HT1080 (cell line): ENCODE measurements at regions not wholly inside any gene's neighbourhood (a gene's known extent, or its start where the extent isn't known, plus 50 kb on each side); places are given as distances from the start of the nearest gene placed in this dataset.
A peak's percentile ranks its signal among the peaks of the same experiment; 100 is the strongest.

Source experiments
- DNase-seq: peaks from one replicate; pipeline ENCODE4 v3.0.0-alpha.2; 2015; ENCODE audit warnings: low read depth

DNA sequence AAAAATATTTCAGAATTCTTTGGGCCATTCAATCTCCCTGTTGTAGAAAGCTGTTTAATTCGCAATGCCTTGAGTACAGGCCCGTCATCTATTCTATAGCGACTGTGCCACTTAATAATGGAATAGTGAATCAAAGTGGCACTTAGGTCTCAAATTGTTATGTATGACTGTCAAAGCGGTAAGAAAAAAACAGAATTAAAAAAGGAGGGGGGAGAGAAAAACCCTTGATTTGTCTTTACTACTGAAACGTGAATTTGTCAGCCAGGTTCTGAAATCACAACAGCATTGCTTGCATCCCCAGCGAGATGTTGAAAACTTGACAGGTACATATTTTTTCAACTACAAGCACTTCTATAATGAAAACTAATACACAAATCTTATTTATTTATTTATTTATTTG, 320.9 kb downstream of the TFEC start:
- no peak for DNase-seq

DNA sequence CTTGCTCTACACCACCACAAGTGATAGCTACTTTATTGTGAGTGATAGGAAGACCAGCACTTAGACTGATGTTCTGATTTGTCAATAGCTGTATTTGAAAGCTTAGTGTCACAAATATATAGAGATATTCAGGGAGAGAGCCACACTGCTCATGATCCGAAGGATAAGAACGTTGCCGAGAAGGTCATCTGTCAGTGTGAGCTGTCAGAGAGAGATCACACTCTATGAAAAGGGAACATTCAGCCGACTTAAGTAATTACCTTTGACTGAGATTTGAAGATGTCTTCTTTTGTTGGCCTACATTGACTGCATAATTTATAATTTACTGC, 322.6 kb downstream of the TFEC start:
- DNase-seq, result no peak

DNA sequence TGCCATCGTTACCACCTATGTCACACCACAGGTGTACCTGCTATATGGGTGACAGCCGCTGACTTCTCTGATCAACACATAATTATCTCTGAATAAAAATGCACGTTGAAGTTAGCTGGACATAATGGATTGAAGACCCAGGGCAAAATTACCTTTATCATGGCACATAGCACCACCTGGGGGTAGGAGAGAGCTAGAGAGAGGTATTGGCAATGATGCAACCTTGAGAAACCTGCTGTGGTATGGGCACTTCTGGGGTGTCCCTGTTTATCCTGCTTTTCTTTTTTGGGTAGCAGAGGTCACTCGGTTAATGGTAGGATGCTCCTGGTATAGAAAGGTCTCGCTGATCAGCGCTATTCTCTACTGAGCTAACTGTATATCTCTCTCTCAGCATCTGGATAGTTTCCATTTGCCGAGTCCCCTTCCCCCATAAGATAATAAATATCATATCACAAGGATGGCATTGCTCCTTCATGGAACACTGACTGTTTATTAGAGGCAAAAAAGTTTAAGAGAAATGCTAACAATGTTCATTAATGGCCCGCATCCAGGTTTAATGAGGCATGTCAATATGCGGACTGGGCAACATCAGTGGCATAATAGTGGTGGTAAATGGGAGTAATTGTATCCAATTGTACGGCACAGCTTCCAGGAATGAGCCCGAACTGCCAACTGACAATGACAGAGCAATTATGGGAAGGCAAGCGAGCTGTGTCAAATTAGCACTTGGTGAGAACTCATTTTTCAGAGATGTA, 323.1 kb downstream of the TFEC start:
- peak; percentile 2 for DNase-seq

DNA sequence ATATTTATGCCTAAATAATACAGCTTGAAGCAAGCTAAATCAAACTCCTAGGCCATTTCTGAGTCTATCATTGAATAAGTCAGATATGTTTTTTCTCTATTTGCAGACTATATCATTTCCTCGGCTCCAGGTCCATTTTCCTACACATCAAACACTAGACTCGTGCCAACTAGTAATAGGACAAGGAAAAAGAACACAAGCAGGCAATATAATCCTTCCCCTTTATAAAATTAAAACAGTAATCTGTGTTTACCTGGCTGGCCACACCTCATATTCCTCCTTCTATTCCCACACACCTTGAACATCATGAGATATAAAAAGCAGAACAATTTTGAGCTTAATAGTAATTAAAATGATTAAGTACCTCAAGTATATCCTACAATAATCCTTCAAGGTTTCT, 325.7 kb downstream of the TFEC start:
- DNase-seq, result no peak

DNA sequence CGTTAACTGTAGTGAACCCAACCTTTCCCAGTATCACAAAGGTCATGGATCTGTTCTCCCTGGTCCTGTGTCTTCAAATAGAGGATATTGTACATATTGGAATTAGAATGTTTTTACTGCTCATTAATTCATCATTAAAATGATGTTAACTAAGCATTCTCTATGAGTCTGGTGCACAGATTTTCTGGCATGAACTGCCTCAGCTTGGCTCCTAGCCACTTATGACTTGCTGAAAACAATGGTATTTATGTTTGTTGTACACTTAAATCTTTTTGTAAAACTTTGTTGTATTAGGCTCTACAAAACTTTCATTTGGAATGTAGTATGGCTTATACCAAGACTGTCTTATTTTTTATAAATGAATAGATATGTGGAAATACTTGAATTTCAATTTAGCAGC, 329.4 kb downstream of the TFEC start:
- no peak for DNase-seq

DNA sequence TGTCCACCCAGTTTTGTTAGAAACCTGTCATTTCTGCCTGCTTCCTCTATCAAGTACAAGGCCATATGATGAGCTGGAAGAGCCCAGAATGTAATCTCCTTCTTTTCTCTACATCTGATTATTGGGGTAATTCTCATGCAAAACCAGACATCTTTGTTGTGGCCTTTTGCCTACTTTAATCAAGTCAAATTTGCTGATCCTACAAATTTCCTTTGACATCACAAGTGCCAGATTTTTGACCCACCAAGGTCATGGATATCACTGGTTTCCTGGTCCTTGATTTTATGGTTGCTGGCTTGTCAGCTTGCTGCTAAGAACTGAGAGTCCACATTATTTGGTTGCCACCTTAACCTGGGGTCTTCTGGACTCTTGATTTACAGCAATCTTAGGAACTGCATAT, 336.1 kb downstream of the TFEC start:
- DNase-seq, result no peak

DNA sequence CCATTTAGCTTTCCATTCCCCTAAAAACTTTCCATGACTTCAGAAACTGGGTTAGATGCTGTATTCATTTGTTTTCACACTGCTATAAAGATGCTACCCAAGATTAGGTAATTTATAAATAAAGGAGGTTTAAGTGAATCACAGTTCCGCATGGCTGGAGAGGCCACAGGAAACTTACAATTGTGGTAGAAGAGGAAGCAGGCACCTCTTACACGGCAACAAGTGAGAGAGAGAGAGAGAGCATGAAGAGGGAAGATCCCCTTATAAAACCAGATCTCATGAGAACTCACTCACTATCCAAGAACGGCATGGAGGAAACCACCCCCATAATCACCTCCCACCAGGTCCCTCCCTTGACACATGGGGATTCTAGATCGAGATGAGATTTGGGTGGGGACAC, 336.8 kb downstream of the TFEC start:
- DNase-seq, result no peak

DNA sequence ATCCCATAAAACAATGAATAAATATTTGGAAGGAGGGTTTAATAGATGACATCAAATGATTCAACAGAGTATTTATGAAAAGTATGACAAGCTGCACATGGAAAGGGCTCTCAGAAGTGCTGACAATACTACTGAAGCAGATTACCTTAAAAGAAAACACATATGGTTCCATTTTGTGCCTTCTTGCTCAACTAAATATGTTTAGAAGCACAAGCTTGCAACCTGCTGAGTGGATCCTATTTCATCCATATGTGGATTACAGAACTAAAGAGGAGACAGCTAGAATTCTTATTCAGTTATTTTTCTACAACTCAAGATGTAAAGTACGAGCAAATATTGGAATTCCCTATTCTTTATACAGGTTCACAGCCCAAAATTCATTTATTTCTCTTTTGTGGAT, 340.6 kb downstream of the TFEC start:
- DNase-seq, result no peak

DNA sequence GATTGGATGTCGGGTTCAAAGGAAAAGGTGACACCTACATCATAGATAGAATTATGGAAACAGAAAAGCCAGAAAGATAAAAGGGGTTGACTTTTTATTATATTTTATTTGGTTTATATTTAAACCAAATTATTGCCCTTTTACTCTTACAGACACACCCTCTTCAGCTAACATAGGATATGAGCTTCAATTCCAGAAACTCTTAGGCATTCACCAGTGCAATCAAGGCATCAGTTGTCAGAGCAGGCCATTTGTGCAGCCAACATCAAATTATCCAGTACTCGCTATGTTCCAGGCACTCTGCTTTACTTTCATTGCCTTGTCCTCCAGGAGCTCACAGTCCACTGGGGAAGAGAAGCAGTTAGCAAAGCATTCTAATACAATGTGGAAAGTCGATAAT, 347.5 kb downstream of the TFEC start:
- no peak for DNase-seq

DNA sequence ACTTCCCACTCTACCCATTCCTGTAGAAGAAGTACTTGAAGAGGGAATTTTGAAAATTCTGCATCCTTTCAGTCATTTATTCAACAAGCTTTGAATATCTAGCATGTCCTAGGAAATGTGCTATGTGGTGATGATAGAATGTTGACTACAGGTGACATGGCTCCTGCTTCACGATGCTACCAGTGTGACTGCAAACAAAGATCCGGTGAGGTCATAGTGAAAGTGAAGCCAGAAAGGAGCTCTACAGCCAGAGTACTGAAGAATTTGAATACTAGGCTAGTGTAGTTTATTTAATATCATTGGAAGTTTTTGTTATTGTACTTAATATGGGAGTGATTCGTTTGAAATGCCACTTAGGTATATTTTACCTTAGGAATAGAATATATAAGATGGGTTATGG, 348.1 kb downstream of the TFEC start:
- no peak for DNase-seq

DNA sequence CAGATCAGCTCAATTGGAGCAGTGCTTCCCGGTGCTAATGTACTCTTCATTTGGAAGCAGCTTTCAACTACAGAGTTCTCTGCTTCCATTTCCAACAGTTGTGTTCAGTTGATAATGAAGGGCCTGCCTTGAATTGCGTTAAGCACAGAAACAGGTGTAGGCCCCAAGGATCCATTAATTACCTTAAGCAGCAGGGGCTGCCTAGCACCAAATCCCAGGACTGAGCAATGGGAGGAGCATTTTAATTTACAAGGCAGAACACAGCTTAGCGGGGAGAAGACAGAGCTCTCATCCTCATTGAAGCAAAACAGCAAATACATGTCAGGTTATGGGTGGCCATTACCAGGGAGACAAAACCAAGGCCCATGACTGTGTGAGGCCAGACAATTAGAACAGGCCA, 349.6 kb downstream of the TFEC start:
- DNase-seq, result no peak

DNA sequence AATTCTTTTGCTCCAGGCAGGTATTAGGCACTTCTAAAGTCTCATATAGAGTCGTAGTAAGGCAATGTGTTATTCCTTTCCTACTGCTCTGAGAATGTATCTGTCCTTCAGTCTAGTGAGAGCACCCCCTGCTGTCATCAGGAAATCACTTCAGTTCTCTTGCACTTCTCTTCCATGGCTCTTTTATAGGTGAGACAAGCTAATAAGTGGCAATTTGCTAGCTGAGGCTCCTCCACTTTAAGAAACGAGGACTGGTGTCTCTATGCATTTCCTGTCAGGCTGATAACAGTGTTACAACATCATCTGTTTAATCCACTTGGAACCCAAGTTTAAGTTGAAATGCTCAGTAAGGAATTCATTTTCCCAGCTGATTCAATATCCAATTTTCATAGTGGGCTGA, 350.6 kb downstream of the TFEC start:
- peak; percentile 28 for DNase-seq

DNA sequence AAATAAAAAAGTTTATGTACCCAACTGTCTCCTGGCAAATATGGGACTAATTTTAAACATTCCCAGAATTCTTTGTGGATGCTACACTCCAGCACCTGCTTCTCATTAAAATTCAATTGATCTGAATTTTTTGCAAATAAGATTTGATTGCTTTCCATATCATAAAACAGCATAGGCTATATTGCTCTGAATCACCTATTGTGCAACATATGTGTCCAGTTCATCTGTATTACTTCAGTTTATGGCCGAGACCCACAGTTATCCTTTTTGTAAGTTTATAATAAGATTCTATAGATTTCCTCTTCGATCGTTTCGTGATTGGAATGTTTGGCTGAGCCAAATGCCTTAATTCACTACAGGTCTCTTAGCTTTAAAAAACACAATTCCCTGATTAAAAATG, 351.1 kb downstream of the TFEC start:
- no peak for DNase-seq

DNA sequence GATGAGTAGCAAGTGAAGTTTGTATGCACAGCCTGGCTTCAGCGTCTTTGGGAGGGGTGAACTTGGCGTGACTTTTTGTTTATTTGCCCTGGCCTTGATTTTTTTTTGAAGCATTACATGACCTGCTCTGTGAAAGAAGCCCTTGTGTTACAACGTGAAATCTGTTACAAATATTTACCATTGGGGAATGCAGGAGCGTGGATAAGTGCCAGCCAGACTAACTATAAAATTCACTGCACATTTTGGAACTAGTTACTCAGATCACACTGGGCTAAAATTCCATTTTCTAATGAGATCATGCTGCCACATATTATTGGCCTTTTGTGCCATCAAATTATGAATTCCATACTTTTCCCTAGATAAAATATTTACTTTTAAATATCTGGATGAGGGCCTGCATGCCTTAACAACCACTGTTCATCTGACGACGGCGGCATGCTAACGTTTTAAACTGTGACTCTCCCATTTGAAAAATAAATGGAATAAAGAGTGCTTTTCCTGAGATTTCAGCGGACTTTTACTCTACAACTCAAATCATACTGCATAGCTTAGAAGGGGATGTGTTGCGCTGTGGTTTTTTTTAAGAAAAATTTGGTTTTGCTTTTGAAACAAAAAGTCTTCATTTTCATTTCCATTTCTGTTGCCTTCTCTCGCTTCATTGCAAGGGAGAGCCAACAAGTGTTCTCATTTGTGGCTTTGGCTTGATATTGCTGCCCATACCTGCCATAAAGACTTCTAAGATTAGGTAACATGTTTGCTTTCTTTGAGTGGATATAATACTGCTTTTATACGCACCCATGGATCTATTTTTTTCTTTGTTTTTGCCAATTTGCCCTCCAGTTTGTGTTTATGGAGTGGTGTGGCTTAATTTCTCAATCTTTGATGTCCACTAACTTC, 352.2 kb downstream of the TFEC start:
- DNase-seq, result no peak

DNA sequence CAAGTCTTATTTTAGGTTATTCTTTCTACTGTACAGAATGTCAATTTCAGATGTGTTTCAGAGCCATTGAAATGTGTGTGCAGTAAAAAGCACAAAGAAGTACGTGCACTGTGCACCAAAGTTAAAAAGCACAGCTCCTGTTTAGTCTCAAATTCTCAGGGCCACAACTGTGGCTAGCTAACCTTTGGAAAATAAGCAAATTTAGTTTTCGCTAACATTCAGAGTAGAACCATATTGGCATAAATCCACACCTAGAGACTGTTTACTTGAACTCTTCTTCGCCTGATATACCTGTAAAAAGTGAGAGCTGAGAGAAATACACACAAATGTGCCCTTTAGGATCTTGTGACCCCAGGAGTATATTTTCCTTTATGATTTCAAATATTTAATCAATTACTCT, 353.9 kb downstream of the TFEC start:
- DNase-seq, result no peak

DNA sequence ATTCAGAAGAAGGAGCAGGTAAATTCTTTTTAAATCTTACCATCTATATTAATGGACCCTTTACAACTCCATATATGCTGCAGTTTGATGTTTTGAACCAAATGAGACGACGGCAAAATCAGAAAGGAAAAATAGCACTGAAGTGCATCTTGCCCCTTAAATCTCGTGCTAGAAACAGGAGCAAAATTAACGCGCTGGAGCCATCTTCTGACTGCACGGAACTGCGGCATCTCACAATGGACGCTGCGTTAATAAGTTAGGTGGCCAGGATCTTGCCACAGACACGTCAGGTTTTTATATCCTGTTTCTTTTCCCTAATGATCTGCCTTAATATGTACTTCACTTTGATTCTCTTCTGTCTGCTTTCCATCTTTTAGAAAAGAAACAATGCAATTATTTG, 354.5 kb downstream of the TFEC start:
- peak; percentile 40 for DNase-seq

DNA sequence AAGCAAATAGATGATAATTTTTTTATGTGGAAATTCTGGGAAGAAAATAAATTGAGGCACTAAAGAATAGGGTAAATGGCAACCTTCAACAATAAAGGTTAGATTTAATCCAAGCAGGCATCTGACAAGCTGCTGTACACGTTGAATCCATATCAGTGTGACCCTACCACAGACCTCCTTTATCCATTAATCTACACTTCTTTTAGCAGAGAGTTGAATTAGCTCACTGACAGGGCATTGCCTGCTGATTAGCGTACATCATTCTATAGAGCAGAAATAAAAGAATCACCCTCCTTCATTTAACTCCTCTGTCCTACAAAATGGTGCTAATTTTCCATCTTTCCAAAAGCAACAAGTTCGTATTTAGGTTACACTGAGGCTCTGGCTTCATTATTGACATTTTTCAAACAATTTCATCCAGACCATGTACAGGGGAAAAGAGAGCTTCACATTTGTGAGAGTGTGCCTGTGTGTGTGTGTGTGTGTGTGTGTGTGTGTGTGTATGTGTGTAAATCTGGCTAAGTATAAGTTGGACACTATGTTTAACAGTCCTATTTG, 356.0 kb downstream of the TFEC start:
- no peak for DNase-seq

DNA sequence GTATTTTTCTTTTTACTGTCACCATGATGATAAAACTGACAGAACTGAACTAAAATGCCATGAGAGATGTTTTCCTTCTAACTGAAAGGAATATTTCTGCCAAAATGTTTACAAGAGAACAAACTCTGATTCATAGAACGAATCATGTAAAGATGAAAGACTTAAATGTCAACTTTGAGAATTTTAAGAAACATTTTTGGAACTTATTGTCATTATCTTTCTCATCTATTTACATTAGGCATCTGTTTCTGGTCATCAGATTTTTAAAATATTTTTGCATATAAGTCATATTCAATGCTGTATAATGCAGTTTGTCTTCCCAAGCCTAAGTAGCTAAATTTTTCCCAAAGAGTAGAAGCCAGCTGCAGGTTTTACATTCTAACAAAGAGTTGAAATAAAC, 358.5 kb downstream of the TFEC start:
- DNase-seq, result no peak

DNA sequence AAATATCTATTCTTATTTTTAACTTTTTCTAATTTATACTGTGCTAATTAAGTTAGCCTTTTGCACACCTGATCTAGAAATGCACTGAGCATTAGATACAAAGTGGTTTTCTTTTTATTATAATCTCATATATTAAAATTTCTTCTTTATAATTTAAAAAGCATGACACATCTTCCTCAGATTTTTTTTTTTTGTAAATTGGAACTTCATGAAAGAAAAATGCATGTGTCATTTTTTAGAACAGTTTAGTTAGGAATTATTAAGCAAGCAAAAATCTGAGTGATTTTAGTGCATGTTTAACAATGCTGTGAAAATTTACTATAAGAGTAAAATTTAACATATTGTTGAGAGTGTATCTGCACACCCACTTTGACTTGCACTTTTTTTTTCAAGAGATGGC, 367.9 kb downstream of the TFEC start:
- DNase-seq, result no peak

DNA sequence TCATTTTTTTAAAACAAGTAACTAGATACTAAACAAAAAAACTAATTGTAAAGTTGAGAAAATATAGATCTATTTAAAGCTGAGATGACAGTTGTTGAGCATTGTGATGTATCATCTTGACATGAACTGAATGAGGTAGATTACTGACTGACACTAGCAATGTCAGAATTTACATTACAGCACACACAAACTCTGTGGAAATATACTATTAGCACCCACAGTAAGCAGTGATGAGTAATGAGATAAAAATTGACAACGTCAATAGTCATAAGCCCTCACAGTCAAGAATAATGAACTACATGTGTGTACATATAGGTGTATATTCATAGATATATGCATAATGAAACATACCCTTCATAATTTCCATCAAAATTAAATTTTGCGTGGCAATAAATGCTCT, 368.4 kb downstream of the TFEC start:
- DNase-seq, result peak; percentile 34

DNA sequence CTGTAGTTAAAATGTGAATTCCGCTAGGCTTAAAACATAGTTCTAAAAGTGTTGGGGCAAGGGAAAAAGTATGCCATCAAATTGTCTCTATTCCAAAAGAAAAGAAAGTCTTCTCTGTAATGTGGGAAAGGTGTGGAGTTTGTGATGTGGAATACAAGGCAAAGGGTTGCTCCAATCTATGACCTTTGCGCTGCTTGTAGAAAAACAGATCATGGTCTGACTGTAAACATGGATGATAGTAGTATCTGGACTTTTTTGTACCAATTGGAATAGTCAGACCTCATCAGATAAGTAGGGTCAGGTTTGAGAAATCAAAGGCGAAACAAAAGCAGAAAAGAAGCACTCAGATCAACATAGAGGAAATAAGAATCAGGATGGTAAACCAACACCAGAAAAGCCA, 372.3 kb downstream of the TFEC start:
- DNase-seq, result no peak

DNA sequence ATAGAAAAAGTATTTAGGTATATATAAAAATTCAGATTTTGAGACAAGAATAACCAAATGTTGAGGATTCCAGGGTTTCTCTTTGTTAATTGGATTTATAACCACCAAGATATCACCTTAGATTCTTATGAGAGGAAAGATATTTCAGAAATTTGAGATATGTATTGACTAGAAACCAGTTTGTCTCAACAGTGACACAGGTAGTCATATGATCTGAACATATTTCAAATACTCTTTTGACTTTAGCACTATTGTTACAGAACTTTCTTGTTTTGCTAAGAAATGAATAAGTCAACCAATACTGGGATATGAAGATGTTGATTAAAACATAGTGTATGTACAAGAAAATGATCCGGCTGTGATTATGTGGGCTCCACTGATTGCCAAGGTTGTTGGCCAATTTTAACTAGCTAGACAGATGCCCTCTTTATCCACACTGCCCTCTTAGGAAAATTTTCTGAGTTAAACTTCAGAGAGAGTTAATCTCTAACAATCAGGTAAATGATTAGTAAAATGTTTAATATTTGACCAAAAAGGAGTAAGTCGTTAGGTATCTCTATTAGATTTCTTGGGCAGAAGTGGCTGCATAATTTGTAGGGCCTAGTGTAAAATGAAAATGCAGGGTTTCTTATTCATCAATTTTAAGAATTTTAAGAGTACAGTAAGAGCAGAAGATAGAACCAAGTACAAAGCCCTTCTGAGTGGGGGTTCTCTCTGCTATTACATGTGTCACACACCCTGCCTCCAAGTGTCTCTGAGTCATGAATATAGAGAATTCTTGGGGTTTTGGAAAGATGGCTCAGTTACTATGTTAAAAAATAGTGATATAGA, 376.0 kb downstream of the TFEC start:
- peak; percentile 17 for DNase-seq
